HG02852 (cell line): ENCODE measurements at regions not wholly inside any gene's neighbourhood (a gene's known extent, or its start where the extent isn't known, plus 50 kb on each side); places are given as distances from the start of the nearest gene placed in this dataset.
A peak's percentile ranks its signal among the peaks of the same experiment; 100 is the strongest.

Experiments used
- ATAC-seq: cut with Tn5 transposase; IDR thresholded peaks from one replicate; pipeline ENCODE4 v1.9.1; 2021; ENCODE audit warnings: mild to moderate bottlenecking, moderate library complexity; ENCODE audit not compliant: unreplicated experiment

GRCh38 chr1:108082738-108083562 is 117.2 kb downstream of the SLC25A24 start:
- ATAC-seq: no peak

GRCh38 chr1:108082001-108082400 is 117.0 kb upstream of the VAV3 start:
- no peak for ATAC-seq

GRCh38 chr1:108080448-108080847 is 115.5 kb upstream of the VAV3 start:
- no peak for ATAC-seq

- ATAC-seq: no peak
Observed at GRCh38 chr1:108079440-108080025, 114.6 kb upstream of the VAV3 start.

DNA sequence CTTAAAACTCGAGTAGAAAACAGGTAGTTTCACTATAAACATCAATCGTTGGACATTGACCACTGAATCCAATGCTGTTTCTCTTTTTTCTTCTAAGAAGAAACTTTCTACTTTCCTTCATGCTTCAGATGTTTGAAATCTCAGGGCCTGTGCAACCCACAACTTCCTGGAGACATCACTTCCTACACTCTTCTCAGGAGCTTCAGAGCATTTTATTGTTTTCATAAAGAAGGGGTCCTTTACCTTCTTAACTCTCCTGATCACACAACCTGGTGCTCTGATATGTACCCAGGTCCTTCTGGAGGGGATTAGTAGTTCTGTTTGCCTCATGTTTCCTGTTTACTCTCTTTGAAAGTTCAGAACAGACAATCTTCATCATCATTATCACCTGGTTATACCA is 113.0 kb upstream of the VAV3 start:
- ATAC-seq: no peak

- ATAC-seq: no peak
Observed at GRCh38 chr1:108075055-108075454, 110.1 kb upstream of the VAV3 start.

GRCh38 chr1:108072776-108073175 is 107.8 kb upstream of the VAV3 start:
- ATAC-seq: no peak

GRCh38 chr1:108072212-108072611 is 107.2 kb upstream of the VAV3 start:
- ATAC-seq: no peak

DNA sequence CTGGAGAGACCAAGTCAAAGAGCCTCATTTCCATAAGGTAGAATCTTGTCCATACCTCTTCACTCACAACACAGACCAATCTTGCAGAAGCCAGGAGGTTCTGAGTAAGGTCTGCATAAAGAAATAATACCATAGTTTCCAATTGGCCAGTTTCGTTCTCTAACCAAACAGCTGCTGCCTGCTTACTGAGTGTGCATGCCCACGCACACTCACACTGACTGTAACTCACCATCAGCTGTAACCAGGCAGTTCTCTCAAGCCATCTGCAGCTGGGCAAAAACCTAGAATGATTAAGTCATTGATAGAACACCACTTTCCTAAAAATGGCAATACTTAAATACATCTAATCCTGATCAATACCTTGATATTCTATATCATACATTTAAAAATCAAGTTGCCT is 106.6 kb upstream of the VAV3 start:
- ATAC-seq: peak; percentile 61

- no peak for ATAC-seq
Observed at GRCh38 chr1:108070662-108071061, 105.7 kb upstream of the VAV3 start.

DNA sequence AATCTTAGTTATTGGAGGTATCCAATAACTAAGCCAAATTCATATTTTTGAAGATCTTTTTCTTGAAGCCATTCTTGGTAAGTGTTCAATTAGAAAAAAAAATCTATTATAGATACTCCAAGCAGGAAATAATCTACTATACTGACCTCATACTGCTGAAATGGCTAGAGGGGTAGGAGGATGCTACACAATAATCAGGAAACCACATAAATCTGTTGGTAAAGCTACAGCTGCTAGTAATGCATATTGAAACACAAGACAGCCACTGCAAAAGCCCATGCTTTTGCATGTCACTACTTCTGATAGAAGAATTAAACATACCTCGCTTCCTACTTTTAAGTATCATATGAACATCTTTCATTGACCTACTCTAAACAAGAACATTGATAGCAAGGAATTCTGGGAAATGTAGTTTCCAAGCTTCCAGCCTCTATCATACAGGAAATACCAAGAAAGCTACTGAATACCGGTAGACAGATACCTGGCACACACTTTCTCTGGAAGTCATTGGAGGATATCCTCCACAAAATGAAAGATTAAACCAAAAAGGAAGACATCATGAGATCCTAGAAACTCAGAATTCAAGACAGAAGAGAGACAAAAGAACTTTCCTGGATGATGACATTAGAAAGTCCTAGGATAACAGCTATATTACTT is 103.0 kb upstream of the VAV3 start:
- no peak for ATAC-seq

- no peak for ATAC-seq
Observed at GRCh38 chr1:108066808-108067207, 101.8 kb upstream of the VAV3 start.

DNA sequence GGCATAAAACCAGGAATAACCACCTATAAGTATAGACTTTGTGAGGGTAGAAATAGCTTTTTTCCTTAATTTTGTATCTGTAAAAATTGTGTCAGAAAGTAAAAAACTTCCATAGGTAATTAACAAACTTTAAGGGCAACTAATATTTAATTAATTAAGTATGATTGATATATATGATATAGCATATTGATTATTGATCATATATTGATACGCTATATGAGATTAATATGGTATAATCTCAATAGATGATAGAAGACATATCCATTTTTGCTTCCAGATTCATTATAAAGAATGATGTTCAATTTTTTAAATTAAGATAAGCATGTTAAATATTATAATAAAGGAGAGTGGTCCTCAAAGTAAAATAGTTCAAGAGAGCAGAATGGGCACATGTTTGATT is 99.3 kb upstream of the VAV3 start:
- ATAC-seq: no peak

- no peak for ATAC-seq
Observed at GRCh38 chr1:108063703-108064102, 98.7 kb upstream of the VAV3 start.

DNA sequence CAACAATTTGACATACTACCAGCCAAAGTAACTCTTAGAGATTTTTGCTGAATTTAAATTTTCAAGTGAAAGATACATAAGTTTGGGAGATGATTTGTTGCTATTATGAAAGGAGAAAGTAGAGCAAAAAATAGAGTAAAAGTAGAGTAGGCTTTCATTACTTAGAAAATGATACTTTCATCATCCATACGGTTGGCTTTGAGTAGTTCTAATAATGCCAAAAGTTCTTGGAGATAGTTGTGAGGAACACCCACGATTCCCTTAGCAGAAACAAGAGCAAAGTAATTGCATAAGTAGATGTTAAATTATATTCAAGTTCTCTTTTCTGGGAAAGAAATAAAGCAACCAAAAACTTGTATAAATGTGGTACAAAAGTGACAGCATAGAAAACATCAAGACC is 95.0 kb upstream of the VAV3 start:
- no peak for ATAC-seq

DNA sequence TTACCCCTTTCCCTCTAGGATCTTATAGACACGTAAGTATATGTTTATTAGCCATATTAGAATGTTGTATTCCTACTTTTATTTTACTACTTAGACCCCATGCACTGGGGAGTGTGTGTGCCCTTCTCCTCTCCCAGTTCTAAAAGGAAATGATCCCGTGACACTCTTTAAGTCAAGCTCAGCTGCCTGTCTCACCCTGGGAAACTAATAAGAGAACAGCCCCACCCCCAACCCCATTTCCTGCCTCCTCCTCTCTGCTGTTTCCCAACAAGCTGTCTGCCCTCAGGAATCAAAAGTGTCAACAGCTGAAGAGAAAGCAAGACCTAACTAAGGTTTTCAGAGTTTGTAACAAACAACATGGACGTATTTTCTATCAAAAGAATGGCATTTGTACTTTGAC is 92.6 kb upstream of the VAV3 start:
- no peak for ATAC-seq

GRCh38 chr1:108056436-108056990 is 91.5 kb upstream of the VAV3 start:
- no peak for ATAC-seq

- no peak for ATAC-seq
Observed at GRCh38 chr1:108055387-108055786, 90.4 kb upstream of the VAV3 start.

GRCh38 chr1:108054396-108054795 is 89.4 kb upstream of the VAV3 start:
- no peak for ATAC-seq

DNA sequence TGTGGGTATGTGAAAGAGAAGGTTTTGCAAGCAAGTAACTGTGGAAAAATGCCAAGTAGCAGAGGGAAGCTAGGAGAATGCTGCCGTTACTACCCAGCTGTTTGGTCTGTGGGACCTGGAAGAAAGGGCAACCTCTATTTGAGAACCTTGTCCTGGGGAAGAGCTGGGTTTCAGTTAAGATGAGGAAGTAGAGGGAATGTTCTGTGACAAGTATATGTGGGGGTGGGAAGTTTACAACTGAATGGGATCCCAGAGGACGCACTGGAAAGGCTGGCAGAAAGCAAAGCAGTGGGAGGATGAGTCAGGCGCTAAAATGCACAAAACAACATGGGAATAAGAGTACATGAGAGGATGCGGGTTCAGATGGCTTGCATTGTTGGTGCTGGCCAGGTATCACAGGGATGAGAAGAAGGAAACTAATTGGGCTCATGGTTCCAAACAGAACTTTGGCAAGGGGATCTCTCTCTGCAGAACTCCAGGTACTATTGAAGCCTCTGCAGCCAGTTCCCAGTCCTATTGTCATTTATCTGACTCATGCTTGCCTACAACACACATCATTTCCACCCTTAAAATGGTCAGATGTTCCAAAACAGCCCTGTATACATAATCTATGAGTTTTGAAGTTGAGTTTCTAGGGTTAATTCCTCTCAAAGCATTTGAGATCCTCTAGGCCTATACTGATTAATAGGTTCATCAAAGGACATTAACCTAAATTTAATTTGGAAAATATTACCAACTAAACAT is 88.5 kb upstream of the VAV3 start:
- no peak for ATAC-seq
